Astrocyte (in vitro differentiated cells and primary cell): ENCODE measurements at regions not wholly inside any gene's neighbourhood (a gene's known extent, or its start where the extent isn't known, plus 50 kb on each side); places are given as distances from the start of the nearest gene placed in this dataset.

Experiments
- EZH2 ChIP-seq: IDR thresholded peaks from 2 replicates; pipeline ENCODE4 v1.6.1; 2012; ENCODE audit warnings: mild to moderate bottlenecking, low read length, inconsistent platforms; ENCODE audit not compliant: insufficient read depth
- TF ChIP-seq, protein P1 (sequence below): IDR thresholded peaks from 2 replicates; pipeline ENCODE4 v1.5.1; 2011; ENCODE audit warnings: low read depth, mild to moderate bottlenecking, inconsistent platforms, low read length, moderate library complexity; ENCODE audit not compliant: insufficient read depth

DNA sequence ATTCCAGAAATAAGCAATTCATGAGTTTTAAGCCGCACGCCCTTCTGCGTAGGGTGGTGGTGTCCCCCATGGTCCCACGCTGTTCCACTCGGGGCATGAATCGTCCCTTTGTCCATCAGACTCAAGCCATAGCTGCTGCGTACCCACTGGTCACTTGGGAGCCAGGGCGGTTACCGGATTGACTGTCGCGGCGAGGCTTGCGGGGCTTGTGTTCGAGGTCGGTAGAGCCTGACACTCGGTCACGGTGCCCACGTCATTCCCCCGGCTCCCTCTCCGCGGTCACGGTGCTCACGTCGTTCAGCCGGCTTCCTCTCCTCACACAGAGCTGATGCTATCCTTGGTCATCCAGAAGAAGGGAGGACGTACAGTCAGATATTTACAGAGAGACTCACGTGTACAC is 1227.0 kb downstream of the BRD1 start:
- TF ChIP-seq, protein P1, sequence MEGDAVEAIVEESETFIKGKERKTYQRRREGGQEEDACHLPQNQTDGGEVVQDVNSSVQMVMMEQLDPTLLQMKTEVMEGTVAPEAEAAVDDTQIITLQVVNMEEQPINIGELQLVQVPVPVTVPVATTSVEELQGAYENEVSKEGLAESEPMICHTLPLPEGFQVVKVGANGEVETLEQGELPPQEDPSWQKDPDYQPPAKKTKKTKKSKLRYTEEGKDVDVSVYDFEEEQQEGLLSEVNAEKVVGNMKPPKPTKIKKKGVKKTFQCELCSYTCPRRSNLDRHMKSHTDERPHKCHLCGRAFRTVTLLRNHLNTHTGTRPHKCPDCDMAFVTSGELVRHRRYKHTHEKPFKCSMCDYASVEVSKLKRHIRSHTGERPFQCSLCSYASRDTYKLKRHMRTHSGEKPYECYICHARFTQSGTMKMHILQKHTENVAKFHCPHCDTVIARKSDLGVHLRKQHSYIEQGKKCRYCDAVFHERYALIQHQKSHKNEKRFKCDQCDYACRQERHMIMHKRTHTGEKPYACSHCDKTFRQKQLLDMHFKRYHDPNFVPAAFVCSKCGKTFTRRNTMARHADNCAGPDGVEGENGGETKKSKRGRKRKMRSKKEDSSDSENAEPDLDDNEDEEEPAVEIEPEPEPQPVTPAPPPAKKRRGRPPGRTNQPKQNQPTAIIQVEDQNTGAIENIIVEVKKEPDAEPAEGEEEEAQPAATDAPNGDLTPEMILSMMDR, result no peak
- TF ChIP-seq EZH2, result no peak
